GM18517 (cell line): ENCODE measurements at regions not wholly inside any gene's neighbourhood (a gene's known extent, or its start where the extent isn't known, plus 50 kb on each side); places are given as distances from the start of the nearest gene placed in this dataset.

Experiments used
- ATAC-seq: cut with Tn5 transposase; IDR thresholded peaks from one replicate; pipeline ENCODE4 v1.9.1; 2021; ENCODE audit warnings: mild to moderate bottlenecking, moderate library complexity; ENCODE audit not compliant: unreplicated experiment

GRCh38 chr2:48132271-48132625 lies 182.2 kb upstream of the FOXN2 start:
- no peak for ATAC-seq

DNA sequence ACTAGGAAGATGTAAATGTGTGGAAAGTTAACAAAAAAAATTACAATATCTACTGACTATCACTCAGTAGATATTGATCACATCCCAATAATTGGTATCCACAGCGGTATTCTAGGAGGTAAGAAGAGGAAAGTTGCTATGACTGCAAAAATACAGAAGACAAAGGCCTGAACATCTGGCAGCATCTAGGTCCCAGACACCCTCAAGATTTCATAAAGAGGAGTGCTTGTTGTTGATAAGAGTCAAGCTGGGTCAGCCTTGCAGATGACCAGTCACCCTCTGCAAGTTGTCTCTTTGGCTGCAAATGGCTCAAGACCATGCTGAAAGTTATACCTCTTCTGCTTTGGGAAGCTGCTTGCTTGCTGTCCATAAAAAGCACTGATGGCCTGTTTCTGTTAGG lies 179.8 kb upstream of the FOXN2 start:
- ATAC-seq: no peak

GRCh38 chr2:48135797-48136196 lies 178.7 kb upstream of the FOXN2 start:
- ATAC-seq: no peak

- no peak for ATAC-seq
These were observed 176.7 kb upstream of the FOXN2 start for GRCh38 chr2:48137829-48138228.

GRCh38 chr2:48138898-48139297 lies 175.6 kb upstream of the FOXN2 start:
- no peak for ATAC-seq

GRCh38 chr2:48140586-48140985 lies 173.9 kb upstream of the FOXN2 start:
- ATAC-seq: no peak

GRCh38 chr2:48144777-48145176 lies 169.7 kb upstream of the FOXN2 start:
- ATAC-seq: no peak

DNA sequence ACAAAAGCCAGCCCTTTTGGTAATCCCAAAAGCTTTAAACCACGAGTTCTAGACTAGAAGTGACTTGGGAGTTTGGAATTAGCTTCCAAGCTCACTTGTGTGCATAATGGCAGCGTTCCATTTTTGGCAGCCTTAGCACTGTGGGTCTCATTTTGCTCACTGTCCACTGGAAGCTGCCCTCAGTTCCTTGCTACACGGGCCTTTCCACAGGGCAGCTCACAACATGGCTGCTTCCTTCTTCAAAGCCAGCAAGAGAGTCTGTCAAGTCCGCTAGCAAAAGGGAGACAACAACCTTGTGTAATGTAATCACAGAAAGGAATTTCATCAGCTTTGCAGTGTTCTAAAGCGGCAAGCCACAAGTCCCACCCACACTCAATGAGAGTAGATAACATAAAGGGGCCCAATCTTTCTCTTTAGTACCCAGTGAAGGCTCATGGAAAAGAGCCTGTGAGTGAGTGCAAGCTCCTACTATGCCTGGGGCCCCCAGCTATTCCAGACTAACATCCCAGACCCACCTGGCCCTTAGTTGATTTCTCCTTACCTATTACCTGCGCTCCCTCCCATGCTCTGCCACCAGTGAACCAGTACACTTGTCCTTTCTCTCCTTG lies 168.5 kb upstream of the FOXN2 start:
- no peak for ATAC-seq

- no peak for ATAC-seq
These were observed 167.9 kb upstream of the FOXN2 start for GRCh38 chr2:48146552-48146951.

DNA sequence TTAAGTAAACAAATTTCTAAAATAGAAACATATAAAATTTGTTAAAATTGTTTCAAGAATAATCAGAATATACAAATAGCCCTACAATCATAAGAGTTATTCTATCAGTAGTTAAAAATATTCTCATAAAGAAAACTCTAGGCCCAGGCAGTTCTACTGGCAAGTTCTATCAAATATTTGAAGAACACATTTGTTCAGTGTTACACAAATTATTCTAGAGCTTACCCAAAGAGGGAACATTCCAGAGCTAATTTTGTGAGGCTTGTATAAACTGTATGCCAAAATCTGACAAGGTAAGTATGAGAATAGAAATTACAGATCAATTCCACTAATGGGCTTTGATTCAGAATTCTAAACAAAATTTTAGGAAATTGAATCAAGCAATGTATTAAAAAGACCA lies 166.8 kb upstream of the FOXN2 start:
- no peak for ATAC-seq

DNA sequence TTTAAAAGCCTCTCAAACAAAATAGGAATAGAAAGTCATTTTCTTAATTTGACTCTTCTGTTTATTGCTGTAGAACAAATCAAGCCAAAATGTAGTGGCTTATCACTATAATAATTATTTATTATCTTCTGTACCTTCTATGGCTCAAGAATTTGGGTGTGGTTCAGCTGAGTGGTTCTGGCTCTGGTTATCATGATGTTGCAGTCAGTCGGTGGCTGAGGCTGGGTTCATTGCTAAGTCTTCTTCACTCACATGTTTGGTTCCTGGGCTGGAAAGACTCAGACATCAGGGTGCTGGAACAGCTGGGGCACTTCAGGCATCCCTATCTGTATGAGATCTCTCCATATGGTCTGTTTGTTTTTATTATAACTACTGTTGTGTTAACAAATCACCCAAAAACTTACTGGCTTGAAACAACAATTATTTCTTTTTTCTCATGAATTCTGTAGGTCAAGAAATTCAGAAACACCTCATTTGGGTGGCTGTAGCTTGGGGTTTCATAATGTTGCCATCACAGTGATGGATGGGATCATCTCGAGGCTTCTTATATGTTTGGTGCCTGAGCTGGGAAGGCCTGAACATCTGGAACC lies 165.5 kb upstream of the FOXN2 start:
- ATAC-seq: no peak

DNA sequence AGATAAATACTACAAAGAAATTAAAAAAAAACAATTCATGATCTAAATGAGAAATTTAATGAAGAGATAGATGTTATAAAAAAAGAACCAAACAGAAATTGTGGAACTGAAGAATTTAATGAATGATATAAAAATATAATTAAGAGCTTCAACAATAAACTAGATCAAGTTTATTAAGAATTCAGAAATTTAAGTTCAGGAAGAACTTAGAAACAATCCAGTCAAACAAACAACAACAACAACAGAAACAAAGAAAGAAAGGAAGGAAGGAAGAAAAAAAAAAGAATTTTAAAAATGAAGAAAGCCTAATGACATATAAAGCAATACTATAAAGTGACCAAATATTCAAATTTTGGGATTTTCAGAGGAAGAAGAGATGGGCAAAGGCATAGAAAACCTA lies 157.3 kb upstream of the FOXN2 start:
- no peak for ATAC-seq

DNA sequence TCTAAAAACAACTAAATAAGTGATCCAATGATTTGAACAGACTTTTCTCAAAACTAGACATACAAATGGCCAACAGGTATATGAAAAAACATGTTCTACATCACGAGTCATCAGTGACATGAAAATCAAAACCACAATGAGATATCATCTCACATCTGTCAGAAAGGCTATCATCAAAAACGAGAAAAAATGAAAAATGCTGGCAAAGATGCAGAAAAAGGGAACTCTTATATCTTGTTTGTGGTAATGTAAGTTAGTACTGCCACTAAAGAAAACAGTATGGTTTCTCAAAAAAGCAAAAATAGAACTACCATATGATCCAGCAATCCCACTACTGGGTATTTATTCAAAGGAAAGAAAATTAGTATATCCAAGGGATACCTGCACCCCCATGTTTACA lies 152.9 kb upstream of the FOXN2 start:
- no peak for ATAC-seq

- no peak for ATAC-seq
These were observed 151.7 kb upstream of the FOXN2 start for GRCh38 chr2:48162742-48163141.

DNA sequence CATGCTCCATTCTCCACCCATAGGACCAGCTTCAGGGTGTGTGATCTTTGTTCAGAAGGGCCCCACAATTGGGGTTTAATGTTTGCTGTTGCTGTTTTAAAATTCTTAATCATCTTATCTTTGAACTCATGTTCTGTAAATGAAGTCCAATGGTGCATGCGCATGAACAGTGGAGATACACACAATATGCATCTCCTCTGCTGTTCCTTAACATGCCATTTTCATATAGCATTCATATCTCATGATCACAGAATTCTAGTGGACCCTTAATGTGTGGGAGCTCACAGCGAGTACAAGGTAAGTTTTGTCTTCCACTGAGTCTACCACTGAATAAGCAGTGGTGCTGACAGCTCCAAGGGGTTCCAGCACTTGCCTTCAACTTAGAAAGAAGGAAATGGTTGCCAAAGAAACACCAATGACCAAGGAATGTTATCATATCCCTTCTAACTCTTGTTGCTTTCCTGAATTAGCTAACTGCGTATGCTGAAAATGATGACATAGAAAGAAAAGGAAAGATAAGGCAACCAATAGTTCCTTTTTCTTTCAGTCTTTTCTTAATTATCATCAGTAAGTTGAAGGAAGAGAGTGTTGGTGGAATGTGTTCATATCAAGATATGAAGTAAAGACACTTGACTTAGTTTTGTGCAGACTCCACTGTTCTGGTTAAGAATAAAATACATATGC lies 149.3 kb upstream of the FOXN2 start:
- no peak for ATAC-seq

DNA sequence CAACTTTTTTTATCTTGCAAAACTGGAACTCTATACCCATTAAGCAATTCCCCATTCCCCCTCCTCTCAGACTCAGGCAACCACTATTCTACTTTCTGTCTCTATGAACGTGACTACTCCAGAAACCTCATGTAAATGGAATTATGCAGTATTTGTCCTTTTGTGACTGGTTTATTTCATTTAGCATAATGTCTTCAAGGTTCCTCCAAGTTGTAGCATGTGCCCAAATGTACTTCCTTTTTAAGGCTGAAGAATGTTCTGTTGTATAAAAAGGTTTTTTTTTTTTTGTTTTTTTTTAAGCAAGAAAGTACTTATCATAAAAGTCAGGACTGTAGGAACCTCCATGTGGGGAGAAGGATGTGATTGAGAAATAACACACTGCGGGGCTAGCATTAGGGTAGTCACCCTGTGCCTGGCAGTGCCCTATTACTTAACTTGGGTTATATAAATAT lies 145.3 kb upstream of the FOXN2 start:
- ATAC-seq: no peak

GRCh38 chr2:48170281-48170680 lies 144.2 kb upstream of the FOXN2 start:
- ATAC-seq: no peak

- ATAC-seq: no peak
These were observed 141.3 kb upstream of the FOXN2 start for GRCh38 chr2:48173141-48173540.

DNA sequence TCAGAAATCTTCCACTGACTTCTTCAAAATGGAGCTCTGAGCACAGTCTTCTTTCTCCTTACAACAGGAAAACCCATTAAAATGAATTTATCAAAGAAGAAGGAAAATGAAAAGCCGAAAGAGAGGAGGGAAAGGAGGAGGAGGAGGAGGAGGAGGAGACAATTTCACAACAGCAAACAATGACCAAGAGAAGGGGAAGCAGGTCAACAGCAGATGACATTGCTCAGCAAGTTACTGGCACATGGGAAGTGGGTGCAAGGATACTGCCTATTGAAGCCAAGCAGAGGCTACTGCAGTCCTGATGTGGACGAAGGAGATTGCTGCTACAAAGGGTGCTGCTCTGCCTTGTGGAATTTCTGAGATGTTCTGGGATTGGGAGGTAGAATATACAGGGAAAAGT lies 140.0 kb upstream of the FOXN2 start:
- no peak for ATAC-seq

GRCh38 chr2:48175254-48175653 lies 139.2 kb upstream of the FOXN2 start:
- no peak for ATAC-seq

DNA sequence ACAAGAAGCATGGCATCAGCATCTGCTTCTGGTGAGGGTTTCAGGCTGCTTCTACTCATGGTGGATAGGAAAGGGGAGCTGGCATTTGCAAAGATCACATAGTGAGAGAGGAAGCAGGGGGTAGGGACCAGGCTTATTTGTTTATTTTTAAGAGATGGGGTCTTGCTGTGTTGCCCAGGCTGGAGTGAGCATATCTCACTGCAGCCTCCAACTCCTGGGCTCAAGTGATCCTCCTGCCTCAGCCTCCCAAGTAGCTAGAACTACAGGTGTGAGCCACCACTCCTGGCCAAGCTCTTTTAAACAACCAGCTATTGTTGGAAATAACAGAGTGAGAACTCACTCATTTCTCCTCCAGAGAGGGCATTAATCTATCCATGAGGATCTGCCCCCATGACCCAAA lies 138.8 kb upstream of the FOXN2 start:
- ATAC-seq: no peak

GRCh38 chr2:48176876-48177275 lies 137.6 kb upstream of the FOXN2 start:
- ATAC-seq: no peak

DNA sequence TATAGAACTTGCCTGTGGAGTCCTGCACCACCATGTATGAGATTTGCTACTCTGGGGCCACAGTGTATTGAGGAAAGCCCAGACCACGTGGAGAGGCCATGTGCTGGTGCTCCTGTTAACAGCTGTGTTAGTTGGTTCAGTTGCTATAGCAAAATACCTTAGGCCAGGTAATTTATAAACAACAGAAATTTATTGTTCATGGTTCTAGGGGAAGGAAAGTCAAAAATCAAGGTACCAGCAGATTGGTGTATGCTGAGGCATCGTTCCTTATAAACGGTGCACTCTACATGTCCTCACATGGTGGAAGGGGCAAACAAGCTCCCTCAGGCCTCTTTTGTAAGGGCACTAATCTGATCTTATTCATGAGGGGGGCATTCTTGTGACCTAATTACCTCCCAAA lies 135.9 kb upstream of the FOXN2 start:
- no peak for ATAC-seq
